GM23338 (cell line): ENCODE measurements at regions not wholly inside any gene's neighbourhood (a gene's known extent, or its start where the extent isn't known, plus 50 kb on each side); places are given as distances from the start of the nearest gene placed in this dataset.

Source experiments
- ATAC-seq: fragments of 200-7000 bp; cut with Tn5 transposase; 3 replicates; pipeline ENCODE4 v1.9.1; 2020
- DNase-seq: peaks from one replicate; pipeline ENCODE4 v3.0.0-alpha.2; 2015; ENCODE audit warnings: low spot score
- H2AFZ ChIP-seq: fragments of 200-600 bp; sonication (generic); 2 replicates; pipeline ENCODE4 v1.8.0; 2016; ENCODE audit warnings: antibody characterized with exemption, mild to moderate bottlenecking, moderate library complexity
- H3F3A ChIP-seq: fragments of 200-600 bp; sonication (generic); replicated peaks from 2 replicates; pipeline ENCODE4 v1.8.0; 2017; ENCODE audit warnings: antibody characterized with exemption, mixed run types, low read depth
- H3K27ac ChIP-seq: fragments of 200-600 bp; sonication (generic); 2 replicates; pipeline ENCODE4 v1.6.1; 2016; ENCODE audit warnings: low read depth
- H3K27me3 ChIP-seq: fragments of 200-600 bp; sonication (generic); 2 replicates; pipeline ENCODE4 v1.8.0; 2016; ENCODE audit warnings: mild to moderate bottlenecking, mixed run types, moderate library complexity; ENCODE audit not compliant: insufficient read depth
- H3K36me3 ChIP-seq: fragments of 200-600 bp; sonication (generic); 2 replicates; pipeline ENCODE4 v1.8.0; 2016; ENCODE audit warnings: mild to moderate bottlenecking; ENCODE audit not compliant: insufficient read depth
- H3K4me1 ChIP-seq: fragments of 200-600 bp; sonication (generic); 2 replicates; pipeline ENCODE4 v1.8.0; 2016; ENCODE audit warnings: mild to moderate bottlenecking, moderate library complexity; ENCODE audit not compliant: insufficient read depth
- H3K4me2 ChIP-seq: fragments of 200-600 bp; sonication (generic); 2 replicates; pipeline ENCODE4 v1.7.1; 2017; ENCODE audit warnings: mixed run types
- H3K4me3 ChIP-seq: fragments of 200-600 bp; sonication (generic); 2 replicates; pipeline ENCODE4 v1.6.1; 2016; ENCODE audit warnings: mixed run types
- H3K79me2 ChIP-seq: fragments of 200-600 bp; sonication (generic); replicated peaks from 2 replicates; pipeline ENCODE4 v1.8.0; 2017; ENCODE audit warnings: mild to moderate bottlenecking; ENCODE audit not compliant: insufficient read depth
- H3K9me2 ChIP-seq: fragments of 200-600 bp; sonication (generic); 2 replicates; pipeline ENCODE4 v1.8.0; 2017; ENCODE audit not compliant: insufficient read depth
- H4K20me1 ChIP-seq: fragments of 200-600 bp; sonication (generic); replicated peaks from 2 replicates; pipeline ENCODE4 v1.8.0; 2017; ENCODE audit warnings: mild to moderate bottlenecking; ENCODE audit not compliant: insufficient read depth
- H3K27ac Mint-ChIP-seq: 2 replicates; pipeline ENCODE4 v1.8.0; 2020; ENCODE audit warnings: inconsistent platforms, mild to moderate bottlenecking, moderate library complexity, mixed read lengths
- H3K27me3 Mint-ChIP-seq: 3 replicates; pipeline ENCODE4 v1.8.0; 2022; ENCODE audit warnings: low read depth, mild to moderate bottlenecking, moderate library complexity, mixed read lengths, inconsistent platforms; ENCODE audit not compliant: insufficient read depth, poor library complexity
- H3K36me3 Mint-ChIP-seq: 3 replicates; pipeline ENCODE4 v1.8.0; 2021; ENCODE audit warnings: low read depth, mild to moderate bottlenecking, inconsistent platforms, moderate library complexity, mixed read lengths
- H3K4me1 Mint-ChIP-seq: 3 replicates; pipeline ENCODE4 v1.8.0; 2020; ENCODE audit warnings: mild to moderate bottlenecking, inconsistent platforms, mixed read lengths
- H3K4me3 Mint-ChIP-seq: 3 replicates; pipeline ENCODE4 v1.8.0; 2021; ENCODE audit warnings: moderate library complexity, mild to moderate bottlenecking, inconsistent platforms, mixed read lengths
- H3K9me3 Mint-ChIP-seq: 3 replicates; pipeline ENCODE4 v1.8.0; 2020; ENCODE audit warnings: moderate library complexity, mild to moderate bottlenecking, inconsistent platforms, mixed read lengths
- CTCF ChIP-seq, 2 experiments: fragments of 200-600 bp in 1 of 2; sonication (generic) in 1 of 2; conservative IDR thresholded peaks; 2 replicates each; pipeline versions ENCODE4 v1.5.1 to v1.6.1; 2016 to 2017; ENCODE audit warnings: antibody characterized with exemption in 2 of 2, low read depth in 2 of 2, mild to moderate bottlenecking in 2 of 2, moderate library complexity in 1 of 2
- EZH2 ChIP-seq: fragments of 200-600 bp; sonication (generic); IDR thresholded peaks from one replicate; pipeline ENCODE4 v1.8.0; 2017; ENCODE audit warnings: antibody characterized with exemption, mild to moderate bottlenecking, low read depth; ENCODE audit not compliant: unreplicated experiment
- NANOG ChIP-seq: IDR thresholded peaks from 2 replicates; pipeline ENCODE4 v1.6.1; 2016; ENCODE audit warnings: antibody characterized with exemption, borderline replicate concordance
- POLR2AphosphoS5 ChIP-seq: IDR thresholded peaks from 2 replicates; pipeline ENCODE4 v1.6.1; 2016; ENCODE audit warnings: antibody characterized with exemption, low read depth
- REST ChIP-seq: IDR thresholded peaks from one replicate; pipeline ENCODE4 v1.6.1; 2018; ENCODE audit warnings: antibody characterized with exemption; ENCODE audit not compliant: unreplicated experiment
- ZNF462 ChIP-seq: fragments of 250-450 bp; sonication (Bioruptor Pico); IDR thresholded peaks from 2 replicates; pipeline ENCODE4 v1.5.0; 2020; ENCODE audit warnings: mild to moderate bottlenecking, moderate library complexity

- H3K4me3 ChIP-seq = no peak overlapping the region
- no peak overlapping the region for H3K4me2 ChIP-seq
- H3K27ac Mint-ChIP-seq = peak overlapping the region; percentile 23; the same call in 1 of the 2 replicates
- H3K9me3 Mint-ChIP-seq = peaks cover 8% of the 10 kb centered on the region; the same call in 1 of the 3 replicates
- peaks cover 16% of the 10 kb centered on the region for H3K4me1 Mint-ChIP-seq
- peak overlapping the region; percentile 2; the same call in 1 of the 2 replicates for H2AFZ ChIP-seq
- ATAC-seq (no peak), DNase-seq (no peak)
- TF ChIP-seq EZH2 (no peak), REST (no peak), POLR2AphosphoS5 (no peak), ZNF462 (CRISPR knock-in tag) (no peak), NANOG (no peak), CTCF (conservative IDR thresholded peaks at IDR 0.05; ENCODE audit: low read depth in 2 of 2) (no peak)
- no peaks in the 10 kb centered on the region for H3K36me3 ChIP-seq
- peaks cover 8% of the 10 kb centered on the region for H3K79me2 ChIP-seq
- H3K27me3 Mint-ChIP-seq = peaks cover 2% of the 10 kb centered on the region
- no peaks in the 10 kb centered on the region for H4K20me1 ChIP-seq
- H3K9me2 ChIP-seq = 0 out of 2 replicates have a peak, but pooled peaks cover 8% of the 10 kb centered on the region
- H3K27ac ChIP-seq = no peak overlapping the region
- H3K4me1 ChIP-seq = peaks cover 7% of the 10 kb centered on the region
- no peaks in the 10 kb centered on the region for H3K27me3 ChIP-seq
- no peaks in the 10 kb centered on the region for H3F3A ChIP-seq
- no peak overlapping the region for H3K4me3 Mint-ChIP-seq
- peaks cover 5% of the 10 kb centered on the region; the same call in 2 of the 3 replicates for H3K36me3 Mint-ChIP-seq
Observed at GRCh38 chr5:67773411-67774266, 441.9 kb upstream of the PIK3R1 start.
